Lung (tissue), 11 donors: ENCODE measurements at regions not wholly inside any gene's neighbourhood (a gene's known extent, or its start where the extent isn't known, plus 50 kb on each side); places are given as distances from the start of the nearest gene placed in this dataset.

ENCODE experiments used
- ATAC-seq: fragments of 200-7000 bp; cut with Tn5 transposase; one replicate; pipeline ENCODE4 v1.9.1; 2020; ENCODE audit warnings: moderate number of reproducible peaks; ENCODE audit not compliant: insufficient read depth, low FRiP score
- DNase-seq, 3 donors: peaks; one replicate each; pipeline ENCODE4 v3.0.0-alpha.2; 2013 to 2017
- H3K27ac ChIP-seq, 2 donors: one replicate each; pipeline ENCODE4 v1.5.1; 2013; ENCODE audit warnings: mild to moderate bottlenecking in 2 of 2, moderate library complexity in 2 of 2, control low read depth in 1 of 2, inconsistent platforms in 1 of 2, low read depth in 1 of 2, low read length in 1 of 2
- H3K27me3 ChIP-seq, 3 donors: one replicate each; pipeline ENCODE4 v1.5.1; 2013; ENCODE audit warnings: low read length in 2 of 3; ENCODE audit not compliant: control insufficient read depth in 3 of 3, insufficient read depth in 3 of 3
- H3K36me3 ChIP-seq, 4 donors: one replicate each; pipeline ENCODE4 v1.5.1; 2013; ENCODE audit warnings: low read length in 4 of 4, mild to moderate bottlenecking in 1 of 4, moderate library complexity in 1 of 4; ENCODE audit not compliant: control insufficient read depth in 4 of 4, insufficient read depth in 4 of 4
- H3K4me1 ChIP-seq, 5 donors: one replicate each; pipeline ENCODE4 v1.5.1; 2013; ENCODE audit warnings: low read length in 5 of 5, mild to moderate bottlenecking in 2 of 5, moderate library complexity in 1 of 5; ENCODE audit not compliant: control insufficient read depth in 5 of 5, insufficient read depth in 5 of 5
- H3K4me3 ChIP-seq: one replicate; pipeline ENCODE4 v1.5.1; 2013; ENCODE audit warnings: mild to moderate bottlenecking, control low read depth, moderate library complexity
- H3K9ac ChIP-seq, 2 donors: one replicate each; pipeline ENCODE4 v1.5.1; 2013; ENCODE audit warnings: low read length in 2 of 2, control low read depth in 1 of 2; ENCODE audit not compliant: insufficient read depth in 1 of 2
- H3K9me3 ChIP-seq, 4 donors: one replicate each; pipeline ENCODE4 v1.5.1; 2013; ENCODE audit warnings: low read length in 3 of 4, mild to moderate bottlenecking in 1 of 4, moderate library complexity in 1 of 4; ENCODE audit not compliant: control insufficient read depth in 4 of 4, insufficient read depth in 3 of 4
- WGBS, 2 donors: extraction: QIAGEN DNeasy Blood & Tissue Kit; methylation state at CpG; one replicate each; pipeline ENCODE4 v1.1.7; 2013; 5-methylcytosine and 5-hydroxymethylcytosine counted together
- TF ChIP-seq, protein P1 (sequence below): IDR thresholded peaks from 2 replicates; pipeline ENCODE4 v1.5.1; 2012; ENCODE audit warnings: mild to moderate bottlenecking; ENCODE audit errors: control extremely low read depth, extremely low read depth
- donor health status: control.
- donor health status: control.
- donor health status: Bipolar disorder and iron deficiency.
- donor health status: healthy.
- donor health status: DM: yes; HTN: yes; CAD: no.

DNA sequence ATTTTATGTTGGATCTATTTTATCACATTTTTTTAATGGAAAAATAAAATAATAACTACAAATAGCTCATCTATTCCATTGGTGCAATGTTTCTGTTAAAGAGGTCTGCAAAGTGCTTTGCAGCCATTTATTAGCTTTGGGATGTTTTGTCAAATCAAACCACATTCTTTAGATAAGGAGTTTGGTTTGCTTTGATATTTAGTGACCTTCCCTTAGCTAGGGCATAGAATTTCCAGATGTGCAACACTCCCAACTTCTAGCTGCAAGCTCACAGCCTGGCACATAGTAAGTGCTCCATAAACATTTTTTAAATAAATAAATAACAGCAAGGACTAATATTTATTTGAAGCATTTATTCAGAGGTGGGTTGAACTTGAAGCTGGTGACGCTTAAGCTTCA is 80.4 kb upstream of the ARHGAP29 start:
- Histone ChIP-seq H3K9me3 (peaks cover 0 to 2% (median 0%) of the 10 kb centered on the region in 4 donors), H3K4me1 (peaks cover 0 to 9% (median 0%) of the 10 kb centered on the region in 5 donors), H3K36me3 (no peaks in the 10 kb centered on the region), H3K27ac (no peak overlapping the region), H3K27me3 (no peaks in the 10 kb centered on the region), H3K9ac (no peak overlapping the region), H3K4me3 (no peak overlapping the region)
- 81 to 83% methylated on average over 1 of the region's 1 CpG for WGBS, 2 donors
- DNase-seq (no peak), ATAC-seq (no peak)
- TF ChIP-seq, protein P1, sequence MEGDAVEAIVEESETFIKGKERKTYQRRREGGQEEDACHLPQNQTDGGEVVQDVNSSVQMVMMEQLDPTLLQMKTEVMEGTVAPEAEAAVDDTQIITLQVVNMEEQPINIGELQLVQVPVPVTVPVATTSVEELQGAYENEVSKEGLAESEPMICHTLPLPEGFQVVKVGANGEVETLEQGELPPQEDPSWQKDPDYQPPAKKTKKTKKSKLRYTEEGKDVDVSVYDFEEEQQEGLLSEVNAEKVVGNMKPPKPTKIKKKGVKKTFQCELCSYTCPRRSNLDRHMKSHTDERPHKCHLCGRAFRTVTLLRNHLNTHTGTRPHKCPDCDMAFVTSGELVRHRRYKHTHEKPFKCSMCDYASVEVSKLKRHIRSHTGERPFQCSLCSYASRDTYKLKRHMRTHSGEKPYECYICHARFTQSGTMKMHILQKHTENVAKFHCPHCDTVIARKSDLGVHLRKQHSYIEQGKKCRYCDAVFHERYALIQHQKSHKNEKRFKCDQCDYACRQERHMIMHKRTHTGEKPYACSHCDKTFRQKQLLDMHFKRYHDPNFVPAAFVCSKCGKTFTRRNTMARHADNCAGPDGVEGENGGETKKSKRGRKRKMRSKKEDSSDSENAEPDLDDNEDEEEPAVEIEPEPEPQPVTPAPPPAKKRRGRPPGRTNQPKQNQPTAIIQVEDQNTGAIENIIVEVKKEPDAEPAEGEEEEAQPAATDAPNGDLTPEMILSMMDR: no peak

DNA sequence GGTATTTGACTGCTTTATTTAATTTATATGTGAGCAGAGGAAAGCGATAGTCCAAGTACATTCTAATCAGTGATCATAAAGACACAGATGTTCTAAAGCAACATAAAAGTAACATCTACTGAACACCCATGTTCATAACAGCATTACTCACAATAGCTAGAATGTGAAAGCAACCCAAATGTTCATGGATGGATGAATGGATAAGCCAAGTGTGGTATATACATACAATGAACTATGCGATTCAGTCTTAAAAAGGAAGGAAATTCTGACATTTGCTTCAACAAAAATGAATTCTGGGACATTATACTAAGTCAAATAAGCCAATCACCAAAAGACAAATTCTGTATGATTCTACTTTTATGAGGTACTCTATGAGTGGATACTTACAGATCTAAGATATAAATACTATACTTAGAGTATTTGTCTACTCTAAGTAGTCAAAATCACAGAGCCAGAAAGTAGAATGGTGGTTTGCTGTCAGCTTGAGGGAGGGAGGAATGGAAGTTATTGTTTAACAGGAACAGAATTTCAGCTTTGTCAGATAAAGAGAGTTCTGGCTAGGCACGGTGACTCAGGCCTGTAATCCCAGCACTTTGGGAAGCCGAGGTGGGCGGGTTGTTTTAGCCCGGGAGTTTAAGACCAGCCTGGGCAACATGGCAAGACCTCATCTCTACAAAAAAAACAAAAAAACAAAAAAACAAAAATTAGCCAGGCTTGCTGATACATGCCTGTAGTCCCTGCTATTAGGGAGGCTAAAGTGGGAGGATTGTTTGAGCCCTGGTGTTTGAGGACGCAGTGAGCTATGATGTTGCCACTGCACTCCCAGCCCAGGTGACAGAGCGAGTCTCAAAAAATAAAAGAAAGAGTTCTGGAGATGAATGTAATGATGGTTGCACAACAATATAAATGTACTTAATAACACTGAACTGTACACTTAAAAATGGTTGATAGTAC is 79.7 kb upstream of the ARHGAP29 start:
- H3K27ac ChIP-seq: no peak overlapping the region
- TF ChIP-seq, protein P1: no peak
- H3K4me3 ChIP-seq: no peak overlapping the region
- H3K4me1 ChIP-seq: peaks cover 0 to 9% (median 0%) of the 10 kb centered on the region in 5 donors
- H3K36me3 ChIP-seq: no peaks in the 10 kb centered on the region
- H3K9me3 ChIP-seq: peaks cover 0 to 2% (median 0%) of the 10 kb centered on the region in 4 donors
- no peak overlapping the region for H3K9ac ChIP-seq
- 76 to 91% methylated on average over 8 of the region's 8 CpGs for WGBS, 2 donors
- H3K27me3 ChIP-seq: no peaks in the 10 kb centered on the region
- DNase-seq (no peak), ATAC-seq (no peak)

DNA sequence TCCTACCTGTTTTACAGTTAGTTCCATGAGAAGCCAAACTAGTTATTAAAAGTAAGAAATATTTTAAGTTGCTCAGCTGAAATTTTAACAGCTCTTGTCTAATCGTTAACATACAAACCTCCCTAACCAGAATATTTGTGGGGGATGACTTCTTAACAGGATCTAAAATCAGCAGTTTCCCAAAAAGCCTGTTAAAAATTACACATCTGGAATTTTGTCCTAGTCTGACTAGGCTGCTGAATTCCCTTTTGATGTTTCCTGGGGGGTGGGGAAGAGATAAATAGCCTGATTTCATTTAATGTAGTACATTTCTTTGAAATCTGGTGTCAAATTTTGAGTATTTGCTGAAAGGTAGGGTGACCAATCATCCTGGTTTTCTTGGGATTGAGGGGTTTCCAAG is 78.8 kb upstream of the ARHGAP29 start:
- no peak overlapping the region for H3K9ac ChIP-seq
- no peaks in the 10 kb centered on the region for H3K36me3 ChIP-seq
- no peak for DNase-seq
- H3K4me1 ChIP-seq: peaks cover 0 to 9% (median 0%) of the 10 kb centered on the region in 5 donors
- no peak for ATAC-seq
- WGBS, 2 donors: 69 to 90% methylated on average over 1 of the region's 1 CpG
- TF ChIP-seq, protein P1: no peak
- H3K27me3 ChIP-seq: no peaks in the 10 kb centered on the region
- H3K9me3 ChIP-seq: peaks cover 0 to 2% (median 0%) of the 10 kb centered on the region in 4 donors
- H3K27ac ChIP-seq: no peak overlapping the region
- no peak overlapping the region for H3K4me3 ChIP-seq
